Trophoblast cell (in vitro differentiated cells and primary cell): ENCODE measurements at regions not wholly inside any gene's neighbourhood (a gene's known extent, or its start where the extent isn't known, plus 50 kb on each side); places are given as distances from the start of the nearest gene placed in this dataset.

ENCODE experiments used
- DNase-seq, 2 donors: peaks; one replicate each; pipeline ENCODE4 v3.0.0-alpha.2; 2016
- H2AFZ ChIP-seq: 2 replicates; pipeline ENCODE4 v1.6.1; 2013; ENCODE audit warnings: low read length, moderate library complexity, mild to moderate bottlenecking; ENCODE audit not compliant: insufficient read depth, poor library complexity
- H2AK5ac ChIP-seq: 2 replicates; pipeline ENCODE4 v1.6.1; 2013; ENCODE audit warnings: mild to moderate bottlenecking, low read length
- H2BK120ac ChIP-seq: 2 replicates; pipeline ENCODE4 v1.6.1; 2013; ENCODE audit warnings: low read length, mild to moderate bottlenecking, moderate library complexity; ENCODE audit not compliant: insufficient read depth, poor library complexity
- H2BK12ac ChIP-seq: 2 replicates; pipeline ENCODE4 v1.6.1; 2013; ENCODE audit warnings: mild to moderate bottlenecking, low read length, moderate library complexity
- H2BK5ac ChIP-seq: 2 replicates; pipeline ENCODE4 v1.6.1; 2013; ENCODE audit warnings: low read length, low read depth, moderate library complexity, mild to moderate bottlenecking; ENCODE audit not compliant: poor library complexity
- H3K14ac ChIP-seq: 2 replicates; pipeline ENCODE4 v1.6.1; 2013; ENCODE audit warnings: mild to moderate bottlenecking, low read length
- H3K18ac ChIP-seq: 2 replicates; pipeline ENCODE4 v1.6.1; 2013; ENCODE audit warnings: mild to moderate bottlenecking, low read length
- H3K23ac ChIP-seq: 2 replicates; pipeline ENCODE4 v1.6.1; 2013; ENCODE audit warnings: low read length
- H3K27ac ChIP-seq: 2 replicates; pipeline ENCODE4 v1.5.1; 2013; ENCODE audit warnings: low read depth, mild to moderate bottlenecking, inconsistent platforms, low read length, moderate library complexity
- H3K27me3 ChIP-seq: 2 replicates; pipeline ENCODE4 v1.6.1; 2013; ENCODE audit warnings: inconsistent platforms, mild to moderate bottlenecking, low read length, moderate library complexity; ENCODE audit not compliant: insufficient read depth
- H3K36me3 ChIP-seq, 2 experiments: 1 replicate in 1 of 2; 2 replicates in 1 of 2; pipeline ENCODE4 v1.6.1; 2013; ENCODE audit warnings: low read length in 2 of 2, mild to moderate bottlenecking in 2 of 2, moderate library complexity in 1 of 2; ENCODE audit not compliant: insufficient read depth in 2 of 2, control insufficient read depth in 1 of 2
- H3K4ac ChIP-seq: 2 replicates; pipeline ENCODE4 v1.6.1; 2013; ENCODE audit warnings: low read depth, mild to moderate bottlenecking, low read length, moderate library complexity
- H3K4me1 ChIP-seq, 2 experiments: 1 replicate in 1 of 2; 2 replicates in 1 of 2; pipeline ENCODE4 v1.6.1; 2013; ENCODE audit warnings: low read length in 2 of 2, mild to moderate bottlenecking in 2 of 2, moderate library complexity in 1 of 2; ENCODE audit not compliant: insufficient read depth in 2 of 2, control insufficient read depth in 1 of 2
- H3K4me2 ChIP-seq: 2 replicates; pipeline ENCODE4 v1.6.1; 2013; ENCODE audit warnings: inconsistent platforms, mild to moderate bottlenecking, low read length, moderate library complexity
- H3K4me3 ChIP-seq: 2 replicates; pipeline ENCODE4 v1.5.1; 2013; ENCODE audit warnings: mild to moderate bottlenecking, low read depth, low read length, inconsistent platforms
- H3K79me1 ChIP-seq: one replicate; pipeline ENCODE4 v1.6.1; 2013; ENCODE audit warnings: low read length
- H3K79me2 ChIP-seq: 2 replicates; pipeline ENCODE4 v1.6.1; 2013; ENCODE audit warnings: low read length, mild to moderate bottlenecking; ENCODE audit not compliant: control insufficient read depth, insufficient read depth, poor library complexity
- H3K9ac ChIP-seq: 2 replicates; pipeline ENCODE4 v1.6.1; 2013; ENCODE audit warnings: mild to moderate bottlenecking, low read length
- H3K9me3 ChIP-seq: 2 replicates; pipeline ENCODE4 v1.6.1; 2013; ENCODE audit warnings: low read depth, mild to moderate bottlenecking, control low read depth, inconsistent platforms, low read length; ENCODE audit not compliant: insufficient read depth
- H4K12ac ChIP-seq: 2 replicates; pipeline ENCODE4 v1.6.1; 2013; ENCODE audit warnings: low read depth, mild to moderate bottlenecking, low read length, moderate library complexity
- H4K8ac ChIP-seq: 2 replicates; pipeline ENCODE4 v1.6.1; 2013; ENCODE audit warnings: low read depth, mild to moderate bottlenecking, low read length, moderate library complexity
- H4K91ac ChIP-seq: one replicate; pipeline ENCODE4 v1.6.1; 2013; ENCODE audit warnings: low read depth, mild to moderate bottlenecking, low read length, moderate library complexity
- WGBS: extraction: QIAGEN DNeasy Blood & Tissue Kit; methylation state at CpG from one replicate; pipeline ENCODE4 v1.1.7; 2013; ENCODE audit warnings: missing lambda C conversion rate; ENCODE audit not compliant: insufficient read length, insufficient coverage; ENCODE audit errors: extremely low coverage; 5-methylcytosine and 5-hydroxymethylcytosine counted together

GRCh38 chr18:25727281-25727985 is 363.0 kb downstream of the SS18 start:
- no peak overlapping the region for H2BK5ac ChIP-seq
- H3K9ac ChIP-seq, result no peak overlapping the region
- no peak overlapping the region for H2AFZ ChIP-seq
- no peak overlapping the region for H4K91ac ChIP-seq
- H3K27me3 ChIP-seq, result no peaks in the 10 kb centered on the region
- WGBS, result no CpG with 5 or more reads among the region's 5 CpGs
- no peak overlapping the region for H3K18ac ChIP-seq
- no peaks in the 10 kb centered on the region for H3K79me1 ChIP-seq
- no peaks in the 10 kb centered on the region for H3K9me3 ChIP-seq
- no peak overlapping the region for H2BK120ac ChIP-seq
- no peak overlapping the region for H2AK5ac ChIP-seq
- no peaks in the 10 kb centered on the region for H3K79me2 ChIP-seq
- H3K4ac ChIP-seq, result no peak overlapping the region
- no peak overlapping the region for H3K4me3 ChIP-seq
- H3K4me1 ChIP-seq, result peaks cover 0 to 2% of the 10 kb centered on the region in 2 experiments
- no peak overlapping the region for H3K4me2 ChIP-seq
- H3K23ac ChIP-seq, result no peak overlapping the region
- H2BK12ac ChIP-seq, result no peak overlapping the region
- no peaks in the 10 kb centered on the region for H3K36me3 ChIP-seq
- H3K27ac ChIP-seq, result no peak overlapping the region
- DNase-seq, result no peak
- no peak overlapping the region for H3K14ac ChIP-seq
- no peak overlapping the region for H4K12ac ChIP-seq
- no peak overlapping the region for H4K8ac ChIP-seq

GRCh38 chr18:25726298-25726697 is 364.1 kb downstream of the SS18 start:
- Histone ChIP-seq H3K14ac (no peak overlapping the region), H3K36me3 (no peaks in the 10 kb centered on the region), H3K23ac (no peak overlapping the region), H3K4me2 (no peak overlapping the region), H2AFZ (no peak overlapping the region), H3K4me1 (peaks cover 0 to 2% of the 10 kb centered on the region in 2 experiments), H4K8ac (no peak overlapping the region), H3K4me3 (no peak overlapping the region), H3K4ac (no peak overlapping the region), H2AK5ac (no peak overlapping the region), H3K18ac (no peak overlapping the region), H3K9ac (no peak overlapping the region), H3K79me1 (no peaks in the 10 kb centered on the region), H3K9me3 (no peaks in the 10 kb centered on the region), H3K27ac (no peak overlapping the region), H3K27me3 (no peaks in the 10 kb centered on the region), H4K91ac (no peak overlapping the region), H2BK120ac (no peak overlapping the region), H3K79me2 (no peaks in the 10 kb centered on the region), H2BK12ac (peak overlapping the region; percentile 19), H2BK5ac (no peak overlapping the region), H4K12ac (no peak overlapping the region)
- WGBS, result no CpG with 5 or more reads among the region's 11 CpGs
- DNase-seq, result no peak

GRCh38 chr18:25725501-25725900 is 364.9 kb downstream of the SS18 start:
- Histone ChIP-seq H2BK120ac (no peak overlapping the region), H3K79me1 (no peaks in the 10 kb centered on the region), H3K79me2 (no peaks in the 10 kb centered on the region), H3K9me3 (no peaks in the 10 kb centered on the region), H3K23ac (no peak overlapping the region), H3K4ac (no peak overlapping the region), H4K12ac (no peak overlapping the region), H2AFZ (no peak overlapping the region), H3K27me3 (no peaks in the 10 kb centered on the region), H3K4me1 (peaks cover 0 to 2% of the 10 kb centered on the region in 2 experiments), H3K4me3 (no peak overlapping the region), H3K4me2 (no peak overlapping the region), H3K27ac (no peak overlapping the region), H2BK5ac (no peak overlapping the region), H4K91ac (no peak overlapping the region), H3K18ac (no peak overlapping the region), H3K9ac (no peak overlapping the region), H2AK5ac (no peak overlapping the region), H4K8ac (no peak overlapping the region), H3K36me3 (no peaks in the 10 kb centered on the region), H3K14ac (no peak overlapping the region), H2BK12ac (no peak overlapping the region)
- no peak for DNase-seq
- no CpG with 5 or more reads among the region's 2 CpGs for WGBS

- no CpG with 5 or more reads among the region's 4 CpGs for WGBS
Observed at GRCh38 chr18:25724997-25725396, 365.4 kb downstream of the SS18 start.

More at GRCh38 chr18:25724997-25725396, 365.4 kb downstream of the SS18 start:
- no peaks in the 10 kb centered on the region for H3K79me1 ChIP-seq
- no peaks in the 10 kb centered on the region for H3K36me3 ChIP-seq
- no peak for DNase-seq
- no peak overlapping the region for H3K4me3 ChIP-seq
- no peak overlapping the region for H4K91ac ChIP-seq
- no peaks in the 10 kb centered on the region for H3K9me3 ChIP-seq
- H3K14ac ChIP-seq, result no peak overlapping the region
- no peak overlapping the region for H3K4me2 ChIP-seq
- H3K79me2 ChIP-seq, result no peaks in the 10 kb centered on the region
- no peak overlapping the region for H4K8ac ChIP-seq
- no peak overlapping the region for H3K27ac ChIP-seq
- no peak overlapping the region for H3K4ac ChIP-seq
- no peak overlapping the region for H4K12ac ChIP-seq
- H2BK120ac ChIP-seq, result no peak overlapping the region
- H3K4me1 ChIP-seq, result peaks cover 0 to 2% of the 10 kb centered on the region in 2 experiments
- no peaks in the 10 kb centered on the region for H3K27me3 ChIP-seq
- H3K23ac ChIP-seq, result no peak overlapping the region
- H2AFZ ChIP-seq, result no peak overlapping the region
- H2AK5ac ChIP-seq, result no peak overlapping the region
- no peak overlapping the region for H3K18ac ChIP-seq
- no peak overlapping the region for H3K9ac ChIP-seq
- H2BK5ac ChIP-seq, result no peak overlapping the region
- no peak overlapping the region for H2BK12ac ChIP-seq
